ENCODE measurements at regions not wholly inside any gene's neighbourhood (a gene's known extent, or its start where the extent isn't known, plus 50 kb on each side); places are given as distances from the start of the nearest gene placed in this dataset.

- no peak for TF ChIP-seq CTCF (conservative IDR thresholded peaks at IDR 0.05; ENCODE audit: low read depth, low read length)
- no peak for TF ChIP-seq BHLHE40 (IDR thresholded peaks at IDR 0.05; ENCODE audit: low read depth, low read length)
- no peak for TF ChIP-seq POLR2A (IDR thresholded peaks at IDR 0.05; ENCODE audit: low read depth, low read length)
- no peak for TF ChIP-seq CHD1 (IDR thresholded peaks at IDR 0.05; ENCODE audit: low read depth, low read length)
- TF ChIP-seq CEBPB (IDR thresholded peaks at IDR 0.05; ENCODE audit: low read depth, low read length), result no peak
- TF ChIP-seq MXI1 (IDR thresholded peaks at IDR 0.05; ENCODE audit: borderline replicate concordance, low read depth, low read length), result no peak
- no peak for TF ChIP-seq RAD21 (IDR thresholded peaks at IDR 0.05; ENCODE audit: low read length)
- no peak for TF ChIP-seq RCOR1 (IDR thresholded peaks at IDR 0.05; ENCODE audit: insufficient replicate concordance, low read length)
- no peak for TF ChIP-seq SMC3 (IDR thresholded peaks at IDR 0.05; ENCODE audit: low read depth, low read length)
- no peak for TF ChIP-seq RFX5 (IDR thresholded peaks at IDR 0.05; ENCODE audit: low read depth, low read length)
- no peak for TF ChIP-seq MAFK (IDR thresholded peaks at IDR 0.05; ENCODE audit: low read depth, low read length)
- no peak for TF ChIP-seq NFE2L2 (IDR thresholded peaks at IDR 0.05; ENCODE audit: low read depth, low read length)
These were observed 170.2 kb upstream of the TRIM24 start for GRCh38 chr7:138289864-138290263.

All from IMR-90 (cell line).